ENCODE measurements at regions not wholly inside any gene's neighbourhood (a gene's known extent, or its start where the extent isn't known, plus 50 kb on each side); places are given as distances from the start of the nearest gene placed in this dataset.

DNA sequence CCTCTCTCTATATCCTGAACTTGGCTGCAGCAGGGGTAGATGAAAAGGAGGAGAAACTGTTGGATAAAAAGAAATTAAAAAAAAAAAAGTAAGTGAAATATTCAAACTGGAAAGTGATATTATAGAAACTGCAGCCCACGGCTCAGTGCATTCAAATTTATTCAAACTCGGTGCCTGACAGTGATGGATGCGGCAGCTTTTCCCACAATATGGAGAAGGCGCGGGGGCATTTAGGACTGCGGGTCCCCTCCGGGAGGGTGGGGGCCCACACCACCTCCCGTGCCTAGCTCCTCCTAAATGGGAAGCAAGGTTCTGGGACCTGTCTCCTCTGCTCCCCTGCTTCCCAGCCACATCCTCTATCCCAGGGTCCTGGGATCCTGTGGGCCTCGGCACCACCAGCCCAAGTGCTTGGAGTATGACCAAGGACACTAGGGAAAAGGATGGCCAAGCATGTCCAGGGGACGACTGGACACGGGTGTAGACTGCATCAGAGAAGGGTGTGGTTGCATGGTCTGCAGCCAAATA is 82.4 kb downstream of the HIF1AN start:
- ATAC-seq (no peak), DNase-seq (no peak)
- Histone ChIP-seq H3K4me1 (no peaks in the 10 kb centered on the region), H3K27me3 (ENCODE audit: low read depth) (peaks cover 61% of the 10 kb centered on the region), H3K27ac (no peak overlapping the region), H3K36me3 (no peaks in the 10 kb centered on the region), H3K4me3 (no peak overlapping the region), H3K9me3 (no peaks in the 10 kb centered on the region)
- intact Hi-C loops (cut with DNase I): no loop called here
- TF ChIP-seq, protein P1, sequence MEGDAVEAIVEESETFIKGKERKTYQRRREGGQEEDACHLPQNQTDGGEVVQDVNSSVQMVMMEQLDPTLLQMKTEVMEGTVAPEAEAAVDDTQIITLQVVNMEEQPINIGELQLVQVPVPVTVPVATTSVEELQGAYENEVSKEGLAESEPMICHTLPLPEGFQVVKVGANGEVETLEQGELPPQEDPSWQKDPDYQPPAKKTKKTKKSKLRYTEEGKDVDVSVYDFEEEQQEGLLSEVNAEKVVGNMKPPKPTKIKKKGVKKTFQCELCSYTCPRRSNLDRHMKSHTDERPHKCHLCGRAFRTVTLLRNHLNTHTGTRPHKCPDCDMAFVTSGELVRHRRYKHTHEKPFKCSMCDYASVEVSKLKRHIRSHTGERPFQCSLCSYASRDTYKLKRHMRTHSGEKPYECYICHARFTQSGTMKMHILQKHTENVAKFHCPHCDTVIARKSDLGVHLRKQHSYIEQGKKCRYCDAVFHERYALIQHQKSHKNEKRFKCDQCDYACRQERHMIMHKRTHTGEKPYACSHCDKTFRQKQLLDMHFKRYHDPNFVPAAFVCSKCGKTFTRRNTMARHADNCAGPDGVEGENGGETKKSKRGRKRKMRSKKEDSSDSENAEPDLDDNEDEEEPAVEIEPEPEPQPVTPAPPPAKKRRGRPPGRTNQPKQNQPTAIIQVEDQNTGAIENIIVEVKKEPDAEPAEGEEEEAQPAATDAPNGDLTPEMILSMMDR (IDR thresholded peaks at IDR 0.05): no peak

DNA sequence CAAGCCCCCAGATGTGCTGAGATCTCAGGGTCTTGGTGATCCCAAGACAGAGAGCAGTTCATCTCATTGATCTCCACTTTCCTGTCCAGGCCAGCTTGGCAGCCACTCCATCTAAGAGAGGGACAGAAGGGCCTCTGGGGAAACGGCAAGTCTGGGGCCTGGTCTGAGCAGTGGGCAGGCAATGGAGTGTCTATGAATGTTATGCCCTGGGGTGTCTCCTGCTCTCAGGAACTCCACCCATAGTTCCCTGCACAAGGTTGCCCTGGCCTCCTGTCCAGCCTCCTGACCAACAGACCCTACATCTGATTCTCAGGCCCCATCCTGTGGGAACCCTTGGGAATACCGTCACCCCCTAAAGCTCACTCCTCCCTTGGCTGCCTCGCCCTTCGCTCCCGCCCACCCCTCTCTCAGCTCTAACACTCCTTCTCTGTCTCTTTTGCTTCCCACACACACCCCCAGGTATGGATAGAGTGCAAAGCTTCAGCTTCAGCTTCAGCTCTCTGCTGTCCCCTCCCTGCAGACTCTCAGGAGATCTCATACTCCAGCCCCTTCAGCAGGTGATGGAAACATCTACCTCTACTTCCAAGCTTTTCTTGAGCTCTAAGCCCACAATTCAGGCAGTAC is 83.0 kb downstream of the HIF1AN start:
- no peak overlapping the region for H3K27ac ChIP-seq
- TF ChIP-seq, protein P1 (IDR thresholded peaks at IDR 0.05): no peak
- ATAC-seq: no peak
- intact Hi-C loops (cut with DNase I): no loop called here
- no peak overlapping the region for H3K4me3 ChIP-seq
- no peak for DNase-seq
- H3K4me1 ChIP-seq: no peaks in the 10 kb centered on the region
- no peaks in the 10 kb centered on the region for H3K36me3 ChIP-seq
- peaks cover 64% of the 10 kb centered on the region for H3K27me3 ChIP-seq (ENCODE audit: low read depth)
- H3K9me3 ChIP-seq: no peaks in the 10 kb centered on the region

DNA sequence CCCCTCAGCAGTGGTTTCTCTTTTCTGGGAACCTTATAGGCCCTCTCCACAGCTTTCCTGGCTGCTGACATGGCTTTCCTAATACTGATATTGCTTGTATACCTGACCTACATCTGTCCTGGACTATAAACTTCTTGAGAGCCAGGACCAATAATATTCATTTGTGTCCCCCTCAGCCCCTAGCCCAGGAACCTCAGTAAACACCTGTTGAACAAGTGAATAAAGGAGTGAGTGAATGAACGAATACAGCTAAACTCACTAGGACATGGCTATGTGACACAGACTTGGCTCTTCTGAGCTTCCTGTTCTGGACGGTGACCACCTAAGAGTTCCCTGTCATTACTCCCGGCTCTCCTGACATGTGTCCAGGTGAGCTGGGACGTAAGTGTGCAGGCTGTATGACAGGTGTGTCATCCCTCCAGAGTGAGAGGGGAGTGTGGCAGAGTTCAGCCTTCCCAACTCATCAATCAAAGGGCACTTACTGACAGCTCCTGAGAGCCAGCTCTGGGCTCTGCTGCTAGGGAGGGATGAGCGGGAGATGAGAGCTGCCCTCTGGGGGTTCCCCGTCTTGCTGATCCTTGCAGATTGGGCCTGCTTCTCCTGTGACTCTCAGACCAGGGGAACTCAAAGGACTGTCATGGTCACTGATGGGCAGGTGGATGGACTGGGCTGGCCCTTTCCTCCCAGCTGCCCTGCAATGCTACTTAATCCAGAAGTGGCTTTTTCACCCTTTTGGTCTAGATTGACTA is 84.5 kb downstream of the HIF1AN start:
- Histone ChIP-seq H3K4me1 (no peaks in the 10 kb centered on the region), H3K4me3 (no peak overlapping the region), H3K36me3 (no peaks in the 10 kb centered on the region), H3K9me3 (no peaks in the 10 kb centered on the region), H3K27me3 (ENCODE audit: low read depth) (peaks cover 78% of the 10 kb centered on the region), H3K27ac (no peak overlapping the region)
- ATAC-seq: no peak
- intact Hi-C loops (cut with DNase I): no loop called here
- TF ChIP-seq, protein P1 (IDR thresholded peaks at IDR 0.05): no peak
- DNase-seq: no peak

DNA sequence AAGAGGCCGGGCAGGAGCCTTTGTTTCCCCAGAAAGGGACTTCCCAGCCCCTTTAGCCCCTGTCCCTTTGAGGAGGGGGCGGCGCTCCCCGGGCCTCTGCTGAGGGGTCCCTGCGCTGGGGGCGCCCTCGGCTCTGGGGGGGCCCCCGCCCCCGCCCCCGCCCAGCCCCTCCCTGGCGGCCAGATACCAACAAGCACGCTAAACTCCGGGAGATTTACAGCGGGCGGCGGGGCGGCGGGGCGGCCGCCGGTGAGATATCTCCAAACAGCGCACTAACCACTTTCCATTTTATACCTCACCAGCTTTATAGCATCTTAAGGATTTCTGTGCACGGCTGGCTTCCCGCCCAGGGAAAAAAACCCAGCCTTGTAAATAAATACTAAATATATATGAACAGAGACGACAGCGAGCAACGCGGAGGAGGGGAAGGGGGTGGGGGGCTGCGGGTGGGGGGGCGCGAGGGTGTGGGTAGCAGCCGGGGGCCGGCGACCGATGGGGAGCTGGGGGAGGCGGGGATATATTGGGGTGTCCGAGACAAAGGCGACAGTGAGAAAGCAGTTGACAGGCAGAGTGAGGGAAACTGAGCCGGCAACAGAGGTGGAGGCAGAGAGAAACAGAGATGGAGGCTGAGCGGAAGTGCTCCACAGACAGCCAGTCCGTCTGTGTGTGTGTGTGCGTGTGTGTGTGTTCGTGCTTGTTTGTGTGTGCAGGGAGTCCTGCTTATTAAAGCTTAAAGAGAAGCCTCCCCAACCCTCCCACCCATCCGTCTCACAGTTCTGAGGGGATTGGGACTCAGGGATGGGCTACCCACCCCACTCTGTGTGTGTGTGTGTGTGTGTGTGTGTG is 85.8 kb downstream of the HIF1AN start:
- intact Hi-C loops (cut with DNase I): no loop called here
- no peaks in the 10 kb centered on the region for H3K4me1 ChIP-seq
- TF ChIP-seq, protein P1 (IDR thresholded peaks at IDR 0.05): no peak
- no peaks in the 10 kb centered on the region for H3K9me3 ChIP-seq
- ATAC-seq: no peak
- H3K27me3 ChIP-seq (ENCODE audit: low read depth): peaks cover 84% of the 10 kb centered on the region
- no peaks in the 10 kb centered on the region for H3K36me3 ChIP-seq
- no peak overlapping the region for H3K4me3 ChIP-seq
- DNase-seq: no peak
- H3K27ac ChIP-seq: no peak overlapping the region

DNA sequence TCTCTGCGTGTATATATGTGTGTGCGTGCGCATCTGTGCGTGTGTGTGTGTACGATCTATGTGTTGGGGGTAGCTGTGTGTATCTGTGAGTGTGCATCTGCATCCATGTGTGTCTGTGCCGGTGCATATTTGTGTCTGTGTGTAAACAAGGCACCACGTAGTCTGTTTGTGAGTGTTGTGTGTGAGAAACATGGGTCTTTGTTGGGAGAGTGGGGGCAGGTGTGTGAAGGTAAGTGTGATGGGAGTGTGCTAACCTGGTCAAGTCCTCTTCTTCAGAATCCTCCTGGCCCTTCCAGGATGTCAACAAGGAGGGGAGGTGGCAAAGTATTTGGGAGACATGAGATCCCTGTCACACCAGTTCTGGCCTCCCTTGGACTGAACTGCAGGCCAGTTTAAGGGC is 87.2 kb downstream of the HIF1AN start:
- no peak for ATAC-seq
- H3K4me3 ChIP-seq: no peak overlapping the region
- intact Hi-C loops (cut with DNase I): no loop called here
- no peaks in the 10 kb centered on the region for H3K36me3 ChIP-seq
- H3K27ac ChIP-seq: no peak overlapping the region
- no peaks in the 10 kb centered on the region for H3K4me1 ChIP-seq
- no peak for DNase-seq
- H3K9me3 ChIP-seq: no peaks in the 10 kb centered on the region
- peaks cover 82% of the 10 kb centered on the region for H3K27me3 ChIP-seq (ENCODE audit: low read depth)
- TF ChIP-seq, protein P1 (IDR thresholded peaks at IDR 0.05): no peak
